ENCODE measurements at regions not wholly inside any gene's neighbourhood (a gene's known extent, or its start where the extent isn't known, plus 50 kb on each side); places are given as distances from the start of the nearest gene placed in this dataset.

DNA sequence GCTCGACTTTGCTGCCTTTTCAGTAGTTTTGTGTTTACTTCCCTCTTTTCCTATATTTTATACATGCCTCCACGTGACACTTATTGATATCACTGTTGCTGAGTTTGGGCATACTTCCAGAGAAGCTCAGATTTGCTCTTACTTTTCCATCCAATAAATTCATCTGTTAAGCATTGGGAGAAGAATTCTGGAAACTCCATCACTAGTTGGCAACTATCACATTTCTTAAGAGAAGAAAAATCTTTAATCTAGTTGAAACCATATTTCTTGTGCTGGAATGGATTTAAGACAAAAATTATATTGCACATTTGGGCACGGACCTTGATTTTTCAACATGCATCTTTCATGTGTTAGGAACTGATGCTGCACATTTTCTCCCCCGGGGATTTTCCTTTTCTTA lies 52.6 kb upstream of the CPO start:
- H3K4me3 ChIP-seq (ENCODE audit: low read depth, low read length) = no peak overlapping the region
- ChIA-PET POLR2A (no interaction called here), CTCF (no interaction called here)
- TF ChIP-seq CTCF (IDR thresholded peaks at IDR 0.05; ENCODE audit: insufficient read depth, low read length, missing control alignments) = no peak
- no peak for DNase-seq (ENCODE audit: low read depth, low spot score)

DNA sequence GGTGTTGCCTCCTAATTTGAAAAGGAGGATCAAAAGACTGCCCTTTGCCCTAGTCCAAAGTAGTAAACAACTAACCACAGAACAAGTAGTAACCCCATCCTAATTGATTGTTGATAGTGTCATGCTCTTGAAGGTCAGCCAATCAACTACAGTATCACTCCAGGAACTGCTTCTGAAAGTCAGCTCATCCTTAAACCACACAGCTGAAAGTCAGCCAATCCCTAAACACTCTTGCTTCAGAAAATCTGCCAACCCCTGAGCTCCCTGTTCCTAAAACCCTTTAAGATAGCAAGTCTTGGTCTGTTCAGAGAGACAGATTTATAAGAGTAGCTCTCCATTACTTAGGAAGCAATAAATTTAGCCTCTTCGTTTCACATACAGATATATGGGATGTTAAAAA lies 51.6 kb upstream of the CPO start:
- ChIA-PET CTCF (no interaction called here), POLR2A (no interaction called here)
- DNase-seq (ENCODE audit: low read depth, low spot score) = no peak
- H3K4me3 ChIP-seq (ENCODE audit: low read depth, low read length) = no peak overlapping the region
- no peak for TF ChIP-seq CTCF (IDR thresholded peaks at IDR 0.05; ENCODE audit: insufficient read depth, low read length, missing control alignments)

Data from AG04449 (cell line).